ENCODE measurements at regions not wholly inside any gene's neighbourhood (a gene's known extent, or its start where the extent isn't known, plus 50 kb on each side); places are given as distances from the start of the nearest gene placed in this dataset.

- no peaks in the 10 kb centered on the region for H3K27me3 ChIP-seq
- 59% methylated on average over 3 of the region's 3 CpGs for WGBS
- no peak overlapping the region for H3K27ac ChIP-seq
- no peaks in the 10 kb centered on the region for H3K36me3 ChIP-seq
- no peak overlapping the region for H3K4me3 ChIP-seq
- no peak for TF ChIP-seq EP300 (IDR thresholded peaks at IDR 0.05)
- no peak for TF ChIP-seq POLR2AphosphoS5 (IDR thresholded peaks at IDR 0.05)
- H3K4me1 ChIP-seq = no peaks in the 10 kb centered on the region
- DNase-seq (ENCODE audit: low spot score in 2 of 2) = no peak
- H3K9me3 ChIP-seq = no peaks in the 10 kb centered on the region
Observed at GRCh38 chr14:83757916-83758315, 1772.0 kb upstream of the FLRT2 start.

- H3K36me3 ChIP-seq = no peaks in the 10 kb centered on the region
- no peak for TF ChIP-seq POLR2A (IDR thresholded peaks at IDR 0.05)
- TF ChIP-seq CTCF (IDR thresholded peaks at IDR 0.05) = no peak
- no peak for TF ChIP-seq EP300 (IDR thresholded peaks at IDR 0.05)
- TF ChIP-seq POLR2AphosphoS5 (IDR thresholded peaks at IDR 0.05) = no peak
- H3K4me1 ChIP-seq = no peaks in the 10 kb centered on the region
- no peaks in the 10 kb centered on the region for H3K27me3 ChIP-seq
- DNase-seq (ENCODE audit: low spot score in 2 of 2) = no peak
- 88% methylated on average over 8 of the region's 8 CpGs for WGBS
- H3K9me3 ChIP-seq = no peaks in the 10 kb centered on the region
- no peak overlapping the region for H3K4me3 ChIP-seq
- no peak overlapping the region for H3K27ac ChIP-seq
Observed at GRCh38 chr14:83764656-83765599, 1765.0 kb upstream of the FLRT2 start.

GRCh38 chr14:83777516-83777915 lies 1752.4 kb upstream of the FLRT2 start:
- 83% methylated on average over 1 of the region's 1 CpG for WGBS
- Histone ChIP-seq H3K36me3 (no peaks in the 10 kb centered on the region), H3K4me1 (no peaks in the 10 kb centered on the region), H3K9me3 (no peaks in the 10 kb centered on the region), H3K4me3 (no peak overlapping the region), H3K27me3 (no peaks in the 10 kb centered on the region), H3K27ac (no peak overlapping the region)
- no peak for TF ChIP-seq POLR2AphosphoS5 (IDR thresholded peaks at IDR 0.05)
- no peak for TF ChIP-seq EP300 (IDR thresholded peaks at IDR 0.05)
- no peak for TF ChIP-seq CTCF (IDR thresholded peaks at IDR 0.05)
- no peak for TF ChIP-seq POLR2A (IDR thresholded peaks at IDR 0.05)
- no peak for DNase-seq (ENCODE audit: low spot score in 2 of 2)

- H3K4me1 ChIP-seq = no peaks in the 10 kb centered on the region
Observed at GRCh38 chr14:83779266-83779665, 1750.7 kb upstream of the FLRT2 start.

GRCh38 chr14:83780321-83780720 lies 1749.6 kb upstream of the FLRT2 start:
- no peak overlapping the region for H3K27ac ChIP-seq
- 90% methylated on average over 3 of the region's 3 CpGs for WGBS
- no peak overlapping the region for H3K4me3 ChIP-seq

More at GRCh38 chr14:83779266-83779665, 1750.7 kb upstream of the FLRT2 start:
- TF ChIP-seq POLR2AphosphoS5 (IDR thresholded peaks at IDR 0.05) = no peak
- no peak for TF ChIP-seq EP300 (IDR thresholded peaks at IDR 0.05)
- TF ChIP-seq POLR2A (IDR thresholded peaks at IDR 0.05) = no peak
- TF ChIP-seq CTCF (IDR thresholded peaks at IDR 0.05) = no peak
- H3K9me3 ChIP-seq = no peaks in the 10 kb centered on the region
- no peak for DNase-seq (ENCODE audit: low spot score in 2 of 2)
- H3K27me3 ChIP-seq = no peaks in the 10 kb centered on the region
- no peaks in the 10 kb centered on the region for H3K36me3 ChIP-seq
- 65% methylated on average over 2 of the region's 2 CpGs for WGBS
- H3K27ac ChIP-seq = no peak overlapping the region
- H3K4me3 ChIP-seq = no peak overlapping the region

More at GRCh38 chr14:83780321-83780720, 1749.6 kb upstream of the FLRT2 start:
- no peaks in the 10 kb centered on the region for H3K27me3 ChIP-seq
- no peak for DNase-seq (ENCODE audit: low spot score in 2 of 2)
- no peaks in the 10 kb centered on the region for H3K4me1 ChIP-seq
- no peaks in the 10 kb centered on the region for H3K9me3 ChIP-seq
- H3K36me3 ChIP-seq = no peaks in the 10 kb centered on the region
- TF ChIP-seq CTCF (IDR thresholded peaks at IDR 0.05) (no peak), POLR2A (IDR thresholded peaks at IDR 0.05) (no peak), POLR2AphosphoS5 (IDR thresholded peaks at IDR 0.05) (no peak), EP300 (IDR thresholded peaks at IDR 0.05) (no peak)
